H1 (cell line): ENCODE measurements at regions not wholly inside any gene's neighbourhood (a gene's known extent, or its start where the extent isn't known, plus 50 kb on each side); places are given as distances from the start of the nearest gene placed in this dataset.

Source experiments
- CTCF ChIA-PET: fragments of 300-600 bp; sonication (Branson Sonifier 250); formaldehyde crosslinking; loops from one replicate; lab custom pipeline; 2021; ENCODE audit not compliant: partially characterized antibody; lab: Charles Lee
- POLR2A ChIA-PET: fragments of 300-600 bp; sonication (Branson Sonifier 250); formaldehyde crosslinking; loops from one replicate; lab custom pipeline; 2021; ENCODE audit warnings: inconsistent platforms; ENCODE audit not compliant: partially characterized antibody; lab: Charles Lee
- DNase-seq, 2 experiments: peaks; one replicate each; pipeline versions ENCODE4 v3.0.0 to v3.0.0-alpha.2; 2010 to 2022; ENCODE audit warnings: low spot score in 2 of 2, low read depth in 1 of 2, mixed read lengths in 1 of 2
- FAIRE-seq: peaks from 2 replicates; lab custom pipeline; 2011; peaks lifted over from hg19 to GRCh38; lab: Jason Lieb, UNC
- H2AFZ ChIP-seq: 2 replicates; pipeline ENCODE4 v1.8.1; 2012; ENCODE audit warnings: low read length, inconsistent platforms
- H2AK5ac ChIP-seq: 2 replicates; pipeline ENCODE4 v1.6.1; 2013; ENCODE audit warnings: low read depth, low read length
- H2BK120ac ChIP-seq: replicated peaks from 2 replicates; pipeline ENCODE3; 2013; ENCODE audit warnings: low read depth, low read length, inconsistent platforms
- H2BK12ac ChIP-seq: 2 replicates; pipeline ENCODE4 v1.6.1; 2013; ENCODE audit warnings: low read depth, low read length
- H2BK15ac ChIP-seq: 2 replicates; pipeline ENCODE4 v1.6.1; 2013; ENCODE audit warnings: low read length
- H2BK20ac ChIP-seq: 2 replicates; pipeline ENCODE4 v1.6.1; 2013; ENCODE audit warnings: low read length
- H2BK5ac ChIP-seq: 2 replicates; pipeline ENCODE4 v1.6.1; 2013; ENCODE audit warnings: low read depth, low read length
- H3K14ac ChIP-seq: 2 replicates; pipeline ENCODE4 v1.6.1; 2013; ENCODE audit warnings: inconsistent platforms; ENCODE audit not compliant: insufficient read length
- H3K18ac ChIP-seq: 2 replicates; pipeline ENCODE4 v1.6.1; 2013; ENCODE audit warnings: low read length; ENCODE audit errors: extremely low read depth
- H3K23ac ChIP-seq: 2 replicates; pipeline ENCODE4 v1.6.1; 2013; ENCODE audit warnings: inconsistent platforms; ENCODE audit not compliant: insufficient read length
- H3K23me2 ChIP-seq: 2 replicates; pipeline ENCODE4 v1.6.1; 2013; ENCODE audit warnings: low read depth, low read length
- H3K27ac ChIP-seq: 2 replicates; pipeline ENCODE4 v1.6.1; 2011; ENCODE audit warnings: low read depth, low read length, inconsistent platforms
- H3K27me3 ChIP-seq, 4 experiments: replicated peaks in 1 of 4; 1 replicate in 1 of 4; 2 replicates in 3 of 4; pipeline versions ENCODE4 v1.6.1 to v1.8.1; 2011 to 2013; ENCODE audit warnings: low read length in 3 of 4, mild to moderate bottlenecking in 3 of 4, inconsistent platforms in 2 of 4, mixed read lengths in 2 of 4, moderate library complexity in 1 of 4; ENCODE audit not compliant: control insufficient read depth in 3 of 4, insufficient read depth in 3 of 4; ENCODE audit errors: extremely low read depth in 1 of 4
- H3K36me3 ChIP-seq, 4 experiments: 2 replicates each; pipeline versions ENCODE4 v1.6.1 to v1.8.1; 2011 to 2013; ENCODE audit warnings: mild to moderate bottlenecking in 4 of 4, low read length in 3 of 4, moderate library complexity in 2 of 4, control low read depth in 1 of 4, inconsistent platforms in 1 of 4; ENCODE audit not compliant: insufficient read depth in 4 of 4, control insufficient read depth in 2 of 4
- H3K4ac ChIP-seq: replicated peaks from 2 replicates; pipeline ENCODE3; 2013; ENCODE audit warnings: low read length, low read depth, mixed read lengths, inconsistent platforms; ENCODE audit not compliant: insufficient read length
- H3K4me1 ChIP-seq, 4 experiments: replicated peaks in 1 of 4; 1 replicate in 1 of 4; 2 replicates in 3 of 4; pipeline versions ENCODE4 v1.6.1 to v1.8.1; 2011 to 2013; ENCODE audit warnings: low read length in 3 of 4, inconsistent platforms in 2 of 4, mixed read lengths in 1 of 4; ENCODE audit not compliant: insufficient read depth in 4 of 4, control insufficient read depth in 3 of 4
- H3K4me2 ChIP-seq, 2 experiments: 2 replicates each; pipeline versions ENCODE4 v1.6.1 to v1.8.1; 2011 to 2013; ENCODE audit warnings: low read depth in 2 of 2, low read length in 2 of 2, control low read depth in 1 of 2, inconsistent platforms in 1 of 2, mild to moderate bottlenecking in 1 of 2; ENCODE audit not compliant: insufficient read depth in 1 of 2
- H3K4me3 ChIP-seq, 4 experiments: fragments of 200-600, 300-600 bp in 1 of 4; sonication (generic), shearing (Covaris generic), sonication (Bioruptor Twin) in 1 of 4; 2 replicates each; pipeline versions ENCODE4 v1.5.1 to v1.8.1; 2011 to 2016; ENCODE audit warnings: low read length in 4 of 4, low read depth in 3 of 4, control low read depth in 2 of 4, inconsistent platforms in 2 of 4, mild to moderate bottlenecking in 2 of 4, mixed read lengths in 1 of 4, moderate library complexity in 1 of 4; ENCODE audit not compliant: insufficient read depth in 2 of 4; ENCODE audit errors: extremely low read depth in 1 of 4
- H3K56ac ChIP-seq: replicated peaks from 2 replicates; pipeline ENCODE3; 2013; ENCODE audit warnings: low read depth, mild to moderate bottlenecking, mixed read lengths, low read length, inconsistent platforms; ENCODE audit not compliant: insufficient read length
- H3K79me1 ChIP-seq: 2 replicates; pipeline ENCODE4 v1.6.1; 2013; ENCODE audit warnings: low read depth, low read length, control low read depth
- H3K79me2 ChIP-seq, 2 experiments: 2 replicates each; pipeline versions ENCODE4 v1.6.1 to v1.8.1; 2012 to 2013; ENCODE audit warnings: low read length in 2 of 2, mild to moderate bottlenecking in 2 of 2, inconsistent platforms in 1 of 2; ENCODE audit not compliant: insufficient read depth in 2 of 2, control insufficient read depth in 1 of 2
- H3K9ac ChIP-seq, 4 experiments: replicated peaks in 1 of 4; 1 replicate in 1 of 4; 2 replicates in 3 of 4; pipeline versions ENCODE4 v1.6.1 to v1.8.1; 2011 to 2013; ENCODE audit warnings: low read depth in 3 of 4, low read length in 3 of 4, control low read depth in 2 of 4, mild to moderate bottlenecking in 2 of 4, moderate library complexity in 2 of 4, inconsistent platforms in 1 of 4; ENCODE audit errors: extremely low read depth in 1 of 4
- H3K9me3 ChIP-seq, 2 experiments: 2 replicates each; pipeline versions ENCODE4 v1.6.1 to v1.8.1; 2012 to 2013; ENCODE audit warnings: mild to moderate bottlenecking in 2 of 2, moderate library complexity in 2 of 2, control low read depth in 1 of 2, inconsistent platforms in 1 of 2, low read depth in 1 of 2, low read length in 1 of 2, mixed read lengths in 1 of 2; ENCODE audit not compliant: insufficient read depth in 2 of 2
- H4K20me1 ChIP-seq, 2 experiments: replicated peaks in 1 of 2; 2 replicates each; pipeline versions ENCODE3 to v1.8.1; 2011 to 2013; ENCODE audit warnings: inconsistent platforms in 2 of 2, low read length in 2 of 2, mild to moderate bottlenecking in 1 of 2; ENCODE audit not compliant: insufficient read depth in 2 of 2, control insufficient read depth in 1 of 2
- H4K5ac ChIP-seq: 2 replicates; pipeline ENCODE4 v1.6.1; 2013; ENCODE audit warnings: low read length, low read depth, mixed read lengths, inconsistent platforms; ENCODE audit not compliant: insufficient read length
- H4K8ac ChIP-seq: 2 replicates; pipeline ENCODE4 v1.8.0; 2013; ENCODE audit warnings: mild to moderate bottlenecking, moderate library complexity, low read length, inconsistent platforms; ENCODE audit not compliant: insufficient read depth; ENCODE audit errors: extremely low read depth
- H4K91ac ChIP-seq: replicated peaks from 2 replicates; pipeline ENCODE3; 2013; ENCODE audit warnings: low read length, mixed read lengths, inconsistent platforms; ENCODE audit not compliant: insufficient read length
- BACH1 ChIP-seq: IDR thresholded peaks from 2 replicates; pipeline ENCODE4 v1.6.1; 2012; ENCODE audit warnings: low read length, improper control_type of control experiment
- BCL11A ChIP-seq, 2 experiments: IDR thresholded peaks; one replicate each; pipeline ENCODE4 v1.6.1; 2011; ENCODE audit warnings: low read depth in 2 of 2, low read length in 2 of 2, mild to moderate bottlenecking in 2 of 2
- CBX8 ChIP-seq: fragments of 300-800, 300-1000 bp; sonication (generic); IDR thresholded peaks from 2 replicates; pipeline ENCODE4 v1.7.1; 2016; ENCODE audit warnings: low read depth, low read length, borderline replicate concordance
- CREB1 ChIP-seq: IDR thresholded peaks from 2 replicates; pipeline ENCODE4 v1.6.1; 2012; ENCODE audit warnings: inconsistent platforms
- EGR1 ChIP-seq: IDR thresholded peaks from 2 replicates; pipeline ENCODE4 v1.6.1; 2011; ENCODE audit warnings: low read depth, low read length, borderline replicate concordance
- KDM5A ChIP-seq: fragments of 200-600 bp; IDR thresholded peaks from 2 replicates; pipeline ENCODE4 v1.7.1; 2012; ENCODE audit warnings: mild to moderate bottlenecking, low read length, inconsistent platforms, mixed read lengths
- RXRA ChIP-seq: IDR thresholded peaks from 2 replicates; pipeline ENCODE4 v1.6.1; 2011; ENCODE audit warnings: low read depth, mild to moderate bottlenecking, low read length, moderate library complexity; ENCODE audit not compliant: insufficient read depth
- SIN3A ChIP-seq, 2 experiments: IDR thresholded peaks in 1 of 2; conservative IDR thresholded peaks in 1 of 2; 2 replicates each; pipeline ENCODE4 v1.6.1; 2011 to 2012; ENCODE audit warnings: low read length in 2 of 2, improper control_type of control experiment in 1 of 2, low read depth in 1 of 2, mild to moderate bottlenecking in 1 of 2
- SP1 ChIP-seq: IDR thresholded peaks from 2 replicates; pipeline ENCODE4 v1.6.1; 2011; ENCODE audit warnings: low read depth, low read length
- SUZ12 ChIP-seq: fragments of 200-600 bp; sonication (generic); IDR thresholded peaks from 2 replicates; pipeline ENCODE4 v1.6.1; 2012; ENCODE audit warnings: mild to moderate bottlenecking, inconsistent platforms, low read length, moderate library complexity, mixed read lengths
- TEAD4 ChIP-seq: IDR thresholded peaks from 2 replicates; pipeline ENCODE4 v1.6.1; 2012; ENCODE audit warnings: low read depth, low read length, inconsistent platforms, mixed read lengths
- ZNF274 ChIP-seq: IDR thresholded peaks from 2 replicates; pipeline ENCODE4 v1.7.0; 2012; ENCODE audit warnings: low read length, borderline replicate concordance; ENCODE audit errors: extremely low read depth
- WGBS, 2 experiments: shearing (Covaris generic) in 1 of 2; methylation state at CpG; one replicate each; pipeline versions ENCODE4 v1.1.6 to v1.1.7; 2013 to 2015; ENCODE audit warnings: low lambda C conversion rate in 2 of 2, mixed read lengths in 2 of 2, inconsistent platforms in 1 of 2, low coverage in 1 of 2, missing lambda C conversion rate in 1 of 2; ENCODE audit not compliant: insufficient replicate concordance in 2 of 2, insufficient coverage in 1 of 2, insufficient read length in 1 of 2; ENCODE audit errors: extremely low coverage in 1 of 2, missing lambda C conversion rate in 1 of 2; 5-methylcytosine and 5-hydroxymethylcytosine counted together

GRCh38 chr7:106566196-106566595 lies 94.8 kb downstream of the CCDC71L start:
- no peak for TF ChIP-seq SP1
- TF ChIP-seq CREB1: no peak
- TF ChIP-seq KDM5A: no peak
- no peak for TF ChIP-seq BACH1
- TF ChIP-seq SUZ12: no peak
- TF ChIP-seq EGR1: no peak
- no peak for TF ChIP-seq CBX8
- no peak for TF ChIP-seq RXRA
- TF ChIP-seq BCL11A (IDR thresholded peaks at IDR 0.05; ENCODE audit: low read depth in 2 of 2, low read length in 2 of 2): no peak
- TF ChIP-seq SIN3A (conservative IDR thresholded peaks at IDR 0.05 in 1 of 2, IDR thresholded peaks at IDR 0.05 in 1 of 2; ENCODE audit: low read depth in 1 of 2, low read length in 2 of 2): no peak
- no peak for TF ChIP-seq ZNF274
- no peak for TF ChIP-seq TEAD4
- Histone ChIP-seq H3K56ac (no peak overlapping the region), H3K9me3 (no peaks in the 10 kb centered on the region), H2BK15ac (no peak overlapping the region), H3K23ac (no peak overlapping the region), H3K79me2 (no peaks in the 10 kb centered on the region), H2BK5ac (no peak overlapping the region), H3K79me1 (no peaks in the 10 kb centered on the region), H3K36me3 (no peaks in the 10 kb centered on the region), H3K4me1 (peaks cover 0 to 3% (median 0%) of the 10 kb centered on the region in 4 experiments; a peak in 1 of 7 replicates), H4K91ac (no peak overlapping the region), H2BK120ac (no peak overlapping the region), H3K14ac (no peak overlapping the region), H3K18ac (no peak overlapping the region), H3K9ac (no peak overlapping the region), H2BK12ac (no peak overlapping the region), H3K4ac (no peak overlapping the region), H2BK20ac (no peak overlapping the region), H3K27ac (no peak overlapping the region), H4K5ac (no peak overlapping the region), H3K23me2 (no peaks in the 10 kb centered on the region), H2AK5ac (no peak overlapping the region), H4K20me1 (no peaks in the 10 kb centered on the region), H3K27me3 (no peaks in the 10 kb centered on the region), H4K8ac (no peak overlapping the region), H2AFZ (no peak overlapping the region), H3K4me2 (no peak overlapping the region), H3K4me3 (no peak overlapping the region)
- WGBS, 2 experiments: 81% methylated on average over 6 of the region's 6 CpGs; no CpG with 5 or more reads in 1 of the 2 experiments
- POLR2A ChIA-PET: no interaction called here
- no peak for FAIRE-seq
- CTCF ChIA-PET: interaction anchor here (0.7 to 1.3 kb wide), 2 partner anchors 171 to 228 kb away, joined by 3 read pairs; no protein-coding TSS in a partner anchor
- DNase-seq: no peak
